ENCODE measurements at regions not wholly inside any gene's neighbourhood (a gene's known extent, or its start where the extent isn't known, plus 50 kb on each side); places are given as distances from the start of the nearest gene placed in this dataset.
A peak's percentile ranks its signal among the peaks of the same experiment; 100 is the strongest.

GRCh38 chr15:70196372-70197316 is 98.9 kb upstream of the TLE3 start:
- peak; percentile 20 for DNase-seq

GRCh38 chr15:70195587-70196305 is 98.0 kb upstream of the TLE3 start:
- DNase-seq: no peak

DNA sequence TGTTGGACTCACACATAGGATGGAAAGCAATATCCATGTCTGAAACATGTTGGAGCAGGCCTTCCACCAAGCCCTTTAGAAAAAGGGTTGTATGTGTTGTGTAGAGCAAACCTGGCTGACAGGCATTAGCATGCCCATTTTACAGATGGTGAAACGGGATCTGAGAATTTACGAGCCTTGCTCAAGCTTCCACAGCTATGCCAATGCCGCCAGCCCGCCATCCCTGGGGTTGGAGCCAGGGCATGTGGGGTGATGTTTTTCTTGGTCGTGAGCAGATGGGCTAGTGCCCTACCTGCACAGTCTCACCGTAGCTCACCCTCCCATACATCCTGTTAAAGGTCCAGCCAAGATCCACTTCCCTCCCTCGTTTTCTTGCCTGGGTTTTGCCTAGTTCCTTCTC is 97.5 kb upstream of the TLE3 start:
- no peak for DNase-seq

DNA sequence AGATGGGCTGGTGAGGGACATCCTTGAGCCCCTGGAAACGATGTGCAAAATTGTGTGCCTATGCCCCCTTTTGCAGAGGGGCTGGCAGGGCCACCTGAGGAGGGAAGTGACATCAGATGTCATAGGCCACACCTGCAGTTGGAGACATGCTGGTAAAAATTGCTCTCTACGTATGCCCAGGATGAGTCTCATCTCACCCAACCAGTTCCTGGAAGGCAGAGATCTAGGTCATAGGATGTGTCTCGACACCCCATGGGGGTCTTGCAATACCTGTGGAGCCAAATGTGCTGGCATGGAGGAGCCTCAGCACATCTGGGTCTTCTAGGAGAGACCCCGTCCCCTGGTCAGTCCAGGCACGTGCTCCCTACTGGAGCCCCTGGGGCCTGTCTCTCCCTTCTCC is 96.5 kb upstream of the TLE3 start:
- DNase-seq: no peak

- DNase-seq: no peak
These were observed 96.0 kb upstream of the TLE3 start for GRCh38 chr15:70193734-70194133.

- DNase-seq: no peak
These were observed 94.8 kb upstream of the TLE3 start for GRCh38 chr15:70192490-70192889.

DNA sequence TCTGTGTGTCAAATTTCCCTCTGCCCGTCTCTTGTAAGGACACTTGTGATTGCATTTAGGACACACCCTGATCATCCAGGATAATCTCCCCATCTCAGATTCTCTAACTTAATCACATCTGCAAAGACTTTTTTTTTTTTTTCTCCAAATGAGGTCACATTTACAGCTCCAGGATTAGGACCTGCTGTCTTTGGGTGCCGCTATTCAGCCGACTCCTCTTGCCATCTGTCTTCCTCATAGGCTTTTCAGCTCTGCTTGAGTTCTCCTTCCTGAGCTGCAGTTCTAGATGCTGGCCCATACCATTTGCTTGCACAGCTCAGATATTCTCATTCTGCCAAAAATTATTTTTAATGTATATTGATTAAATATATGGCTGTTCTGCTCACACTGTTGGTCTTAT is 94.3 kb upstream of the TLE3 start:
- DNase-seq: no peak

- no peak for DNase-seq
These were observed 93.2 kb upstream of the TLE3 start for GRCh38 chr15:70190965-70191364.

- DNase-seq: no peak
These were observed 92.3 kb upstream of the TLE3 start for GRCh38 chr15:70189826-70190695.

GRCh38 chr15:70188286-70188685 is 90.6 kb upstream of the TLE3 start:
- DNase-seq: no peak

- no peak for DNase-seq
These were observed 89.6 kb upstream of the TLE3 start for GRCh38 chr15:70187331-70187730.

GRCh38 chr15:70186152-70186551 is 88.4 kb upstream of the TLE3 start:
- DNase-seq: no peak

DNA sequence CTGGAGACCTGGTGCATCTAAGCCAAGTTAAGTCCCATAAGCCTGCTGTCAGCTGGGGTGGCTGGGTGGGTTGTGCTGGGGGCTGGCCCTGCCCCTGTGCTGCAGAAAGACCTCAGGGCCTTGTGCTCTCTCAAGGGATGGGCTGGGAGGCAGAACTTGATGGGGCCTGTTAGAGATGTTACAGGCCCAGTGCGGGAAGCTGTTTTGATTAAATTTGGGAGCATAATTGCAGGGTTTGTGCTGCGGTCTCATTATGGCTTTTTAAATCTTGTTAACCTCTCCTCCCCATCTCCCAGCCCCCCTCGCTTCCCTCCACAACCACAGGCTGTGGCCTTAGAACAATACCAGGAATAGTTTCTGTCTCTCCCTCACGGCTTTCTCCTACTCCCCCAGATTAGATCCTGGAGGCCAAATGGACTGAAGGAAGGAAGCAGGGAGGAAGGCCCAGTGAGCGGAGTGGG is 87.6 kb upstream of the TLE3 start:
- no peak for DNase-seq

GRCh38 chr15:70182858-70183695 is 85.4 kb upstream of the TLE3 start:
- DNase-seq: no peak

DNA sequence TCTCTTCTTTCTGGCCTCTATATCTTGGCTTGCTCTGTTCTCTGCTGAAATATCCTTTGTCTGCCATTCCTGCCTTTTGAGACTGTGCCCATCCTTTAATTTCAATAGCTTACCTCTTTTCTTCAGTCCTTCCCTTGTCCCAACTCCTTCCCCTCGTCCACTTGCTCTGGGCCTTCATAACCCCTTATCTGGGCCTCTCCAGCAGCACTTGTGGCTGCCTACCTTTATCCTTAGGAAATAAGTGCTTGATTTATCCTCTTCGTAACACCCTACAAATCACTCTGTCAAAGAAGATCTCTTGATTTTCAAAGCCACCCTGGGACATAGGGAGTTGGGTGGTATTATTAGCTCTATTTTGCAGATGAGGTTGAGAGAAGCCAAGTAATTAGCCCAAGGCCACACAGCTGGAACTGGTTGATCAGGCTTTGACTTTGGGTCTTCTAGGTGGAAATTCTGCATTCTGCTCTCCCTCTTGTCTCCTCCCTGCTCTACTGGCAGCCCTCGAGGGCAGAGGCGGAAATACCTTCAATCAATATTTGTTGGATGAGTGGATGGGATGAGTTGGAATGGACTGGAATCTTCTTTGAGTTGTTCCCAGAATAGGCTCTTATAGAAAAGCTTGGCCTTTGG is 84.0 kb upstream of the TLE3 start:
- DNase-seq: no peak

DNA sequence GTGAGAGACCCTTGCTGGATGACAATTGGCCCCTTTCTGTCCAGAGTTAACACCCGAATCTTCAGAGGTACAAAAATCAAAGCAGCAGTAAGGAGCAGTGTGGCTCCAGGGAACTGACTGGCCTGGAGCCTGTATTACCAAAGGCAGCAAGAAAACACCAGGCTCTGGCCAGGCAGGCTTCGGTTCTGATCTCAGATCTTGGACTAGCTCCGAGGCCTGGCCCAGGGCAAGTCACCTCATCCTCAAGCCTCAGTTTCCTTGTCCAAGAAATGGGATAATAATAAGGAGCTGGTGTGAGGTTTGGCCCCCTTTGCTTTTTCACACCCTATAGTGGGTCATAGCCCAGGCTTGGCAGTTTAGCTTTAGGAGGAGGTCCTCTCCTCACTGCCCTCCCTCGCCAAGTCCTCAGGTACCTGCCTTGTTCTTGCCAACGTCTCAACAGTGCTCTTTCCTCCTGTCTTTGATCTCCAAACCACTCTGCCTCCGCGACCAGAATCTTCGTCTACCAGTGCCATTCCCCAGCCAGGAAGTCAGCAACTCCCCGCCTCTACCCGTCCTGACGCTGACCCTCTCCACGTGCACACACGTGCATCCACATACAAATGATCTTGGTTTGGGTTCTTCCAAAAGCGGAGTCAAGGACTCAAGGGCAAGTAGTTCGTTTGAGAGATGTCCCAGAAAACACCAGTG is 82.6 kb upstream of the TLE3 start:
- DNase-seq: no peak

- DNase-seq: no peak
These were observed 81.7 kb upstream of the TLE3 start for GRCh38 chr15:70179309-70179892.

DNA sequence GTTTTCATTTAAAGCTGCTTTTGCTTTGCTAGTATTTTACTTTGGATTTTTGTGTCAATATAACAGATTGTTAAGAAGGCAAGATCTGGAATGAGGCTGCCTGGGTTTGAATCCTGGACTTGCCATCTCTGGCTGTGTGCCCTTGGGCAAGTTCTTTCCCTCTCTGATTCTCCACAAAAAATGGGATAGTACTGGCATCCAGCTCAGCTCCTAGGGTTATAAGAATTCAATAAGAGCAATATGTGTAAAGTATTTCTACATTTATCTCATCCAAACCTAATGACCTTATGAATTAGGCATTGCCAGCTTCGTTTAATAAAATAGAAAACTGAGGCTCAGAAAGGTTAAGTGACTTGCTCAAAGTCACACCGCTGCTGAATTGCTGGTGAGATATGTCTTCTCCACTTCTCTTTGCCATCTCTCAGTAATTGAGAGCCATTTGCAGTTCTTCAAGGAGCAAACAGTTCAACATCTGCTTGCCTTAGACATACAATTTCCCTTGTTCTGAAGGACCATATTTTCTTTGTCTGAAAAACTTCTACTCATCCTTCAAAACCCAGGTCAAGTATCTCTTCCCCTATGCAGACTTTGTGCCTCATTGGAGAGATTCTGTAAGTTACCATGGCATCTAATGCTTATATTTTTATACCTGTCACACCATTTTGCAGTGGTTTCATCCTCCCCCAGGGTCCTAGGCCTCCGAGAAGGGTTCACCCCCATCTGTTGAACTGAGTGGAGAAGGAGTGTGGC is 80.8 kb upstream of the TLE3 start:
- no peak for DNase-seq

DNA sequence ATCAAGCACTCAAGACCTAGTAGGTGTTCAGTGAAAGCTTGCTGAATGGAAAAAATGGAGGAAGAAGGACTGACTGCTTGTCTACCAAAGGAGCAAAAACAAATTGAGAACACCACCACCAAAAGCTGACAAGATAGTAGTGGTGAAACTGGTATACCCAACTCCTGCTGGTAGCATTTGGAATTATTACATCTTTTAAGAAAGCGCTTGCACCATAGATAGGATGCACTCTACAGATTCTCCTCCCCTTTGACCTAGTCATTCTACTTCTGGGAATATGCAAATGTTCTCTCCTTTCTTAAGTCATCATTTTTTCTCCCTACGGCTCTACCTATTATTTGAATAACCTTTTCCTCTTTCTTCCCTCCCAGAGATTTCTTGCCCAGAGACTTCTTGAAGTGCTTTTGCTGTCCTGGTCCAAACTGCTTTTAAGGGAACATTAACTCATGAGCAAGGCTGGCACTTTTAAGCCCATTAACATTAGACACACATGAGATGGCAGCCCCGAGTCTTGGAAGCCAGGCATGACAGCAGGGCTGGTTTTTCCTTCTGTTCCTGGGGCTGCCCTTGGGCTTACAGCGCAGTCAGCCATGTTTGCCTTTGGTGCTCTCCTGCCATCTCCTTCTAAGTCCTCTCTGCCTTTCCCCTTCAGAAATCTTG is 75.0 kb upstream of the TLE3 start:
- no peak for DNase-seq
